ENCODE measurements at regions not wholly inside any gene's neighbourhood (a gene's known extent, or its start where the extent isn't known, plus 50 kb on each side); places are given as distances from the start of the nearest gene placed in this dataset.

- DNase-seq (ENCODE audit: low read depth, low spot score): no peak
- Mint-ChIP-seq H3K36me3 (ENCODE audit: low read depth) (no peaks in the 10 kb centered on the region), H3K4me3 (no peak overlapping the region), H3K27me3 (ENCODE audit: low read depth) (no peaks in the 10 kb centered on the region), H3K27ac (ENCODE audit: unreplicated experiment) (no peak overlapping the region), H3K4me1 (no peaks in the 10 kb centered on the region), H3K9me3 (peaks cover 3% of the 10 kb centered on the region)
- TF ChIP-seq CTCF (conservative IDR thresholded peaks at IDR 0.05): no peak
These were observed 695.7 kb upstream of the GALNTL6 start for GRCh38 chr4:171117457-171117856.

GRCh38 chr4:171101845-171102244 is 711.4 kb upstream of the GALNTL6 start:
- Mint-ChIP-seq H3K9me3 (peaks cover 8% of the 10 kb centered on the region), H3K36me3 (ENCODE audit: low read depth) (no peaks in the 10 kb centered on the region), H3K4me3 (no peak overlapping the region), H3K4me1 (no peaks in the 10 kb centered on the region), H3K27ac (ENCODE audit: unreplicated experiment) (no peak overlapping the region), H3K27me3 (ENCODE audit: low read depth) (no peaks in the 10 kb centered on the region)
- DNase-seq (ENCODE audit: low read depth, low spot score): no peak
- no peak for TF ChIP-seq CTCF (conservative IDR thresholded peaks at IDR 0.05)

- H3K27me3 Mint-ChIP-seq (ENCODE audit: low read depth): no peaks in the 10 kb centered on the region
- peaks cover 11% of the 10 kb centered on the region for H3K9me3 Mint-ChIP-seq
- H3K36me3 Mint-ChIP-seq (ENCODE audit: low read depth): peaks cover 2% of the 10 kb centered on the region
- no peak for TF ChIP-seq CTCF (conservative IDR thresholded peaks at IDR 0.05)
- H3K27ac Mint-ChIP-seq (ENCODE audit: unreplicated experiment): no peak overlapping the region
- H3K4me1 Mint-ChIP-seq: no peaks in the 10 kb centered on the region
- no peak overlapping the region for H3K4me3 Mint-ChIP-seq
- no peak for DNase-seq (ENCODE audit: low read depth, low spot score)
These were observed 726.1 kb upstream of the GALNTL6 start for GRCh38 chr4:171087089-171087488.

GRCh38 chr4:171067422-171067821 is 745.8 kb upstream of the GALNTL6 start:
- TF ChIP-seq CTCF (conservative IDR thresholded peaks at IDR 0.05): peak; percentile 20
- H3K4me3 Mint-ChIP-seq: no peak overlapping the region
- H3K27me3 Mint-ChIP-seq (ENCODE audit: low read depth): no peaks in the 10 kb centered on the region
- H3K9me3 Mint-ChIP-seq: peaks cover 6% of the 10 kb centered on the region
- no peaks in the 10 kb centered on the region for H3K36me3 Mint-ChIP-seq (ENCODE audit: low read depth)
- no peaks in the 10 kb centered on the region for H3K4me1 Mint-ChIP-seq
- DNase-seq (ENCODE audit: low read depth, low spot score): no peak
- H3K27ac Mint-ChIP-seq (ENCODE audit: unreplicated experiment): no peak overlapping the region

- Mint-ChIP-seq H3K36me3 (ENCODE audit: low read depth) (no peaks in the 10 kb centered on the region), H3K9me3 (no peaks in the 10 kb centered on the region), H3K27ac (ENCODE audit: unreplicated experiment) (no peak overlapping the region), H3K4me1 (no peaks in the 10 kb centered on the region), H3K27me3 (ENCODE audit: low read depth) (no peaks in the 10 kb centered on the region), H3K4me3 (no peak overlapping the region)
- no peak for DNase-seq (ENCODE audit: low read depth, low spot score)
- TF ChIP-seq CTCF (conservative IDR thresholded peaks at IDR 0.05): no peak
These were observed 763.8 kb upstream of the GALNTL6 start for GRCh38 chr4:171049380-171049779.

- H3K9me3 Mint-ChIP-seq: no peaks in the 10 kb centered on the region
- no peak overlapping the region for H3K4me3 Mint-ChIP-seq
- TF ChIP-seq CTCF (conservative IDR thresholded peaks at IDR 0.05): no peak
- no peak overlapping the region for H3K27ac Mint-ChIP-seq (ENCODE audit: unreplicated experiment)
- DNase-seq (ENCODE audit: low read depth, low spot score): no peak
- H3K27me3 Mint-ChIP-seq (ENCODE audit: low read depth): no peaks in the 10 kb centered on the region
- no peaks in the 10 kb centered on the region for H3K36me3 Mint-ChIP-seq (ENCODE audit: low read depth)
- no peaks in the 10 kb centered on the region for H3K4me1 Mint-ChIP-seq
These were observed 770.1 kb upstream of the GALNTL6 start for GRCh38 chr4:171042989-171043524.
